ENCODE measurements at regions not wholly inside any gene's neighbourhood (a gene's known extent, or its start where the extent isn't known, plus 50 kb on each side); places are given as distances from the start of the nearest gene placed in this dataset.

DNA sequence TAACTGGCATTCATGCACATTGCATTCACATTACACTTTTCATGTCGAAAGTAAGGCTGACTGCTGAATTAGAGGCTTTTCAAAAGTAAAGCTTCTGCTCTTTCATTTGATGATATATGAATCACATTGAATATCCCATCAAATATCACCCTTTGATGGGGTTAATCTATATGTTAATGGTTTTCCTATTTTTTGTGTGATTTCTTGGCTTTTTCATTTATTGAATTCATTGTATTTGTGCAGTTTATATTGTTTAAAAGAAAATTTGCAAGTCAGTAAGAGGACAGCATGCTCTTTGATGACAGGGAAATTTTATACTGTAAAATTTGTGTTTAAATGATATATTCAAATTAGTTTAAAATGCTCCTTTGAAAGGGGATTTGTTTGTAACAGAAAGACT, 344.1 kb downstream of the PCDH10 start:
- Histone ChIP-seq H3K36me3 (ENCODE audit: control insufficient read depth in 2 of 2, extremely low read depth in 1 of 2, insufficient read depth in 2 of 2, low read length in 2 of 2) (no peaks in the 10 kb centered on the region), H3K9ac (replicated peaks; ENCODE audit: extremely low read depth, insufficient read depth, low read length) (no peak overlapping the region), H3K9me1 (replicated peaks; ENCODE audit: control insufficient read depth, extremely low read depth, insufficient read depth, low read length) (no peaks in the 10 kb centered on the region), H2AFZ (ENCODE audit: low read depth, low read length) (no peak overlapping the region), H3K9me3 (replicated peaks; ENCODE audit: control insufficient read depth, insufficient read depth, low read length) (no peaks in the 10 kb centered on the region), H4K20me1 (replicated peaks; ENCODE audit: control insufficient read depth, extremely low read depth, insufficient read depth, low read length) (no peaks in the 10 kb centered on the region), H3K4me3 (replicated peaks in 1 of 3; ENCODE audit: insufficient read depth in 1 of 3, low read depth in 1 of 3, low read length in 3 of 3) (no peak overlapping the region), H3K27me3 (ENCODE audit: control insufficient read depth in 2 of 2, insufficient read depth in 2 of 2, low read length in 2 of 2) (no peaks in the 10 kb centered on the region), H3K79me2 (ENCODE audit: control insufficient read depth, insufficient read depth, low read length) (no peaks in the 10 kb centered on the region), H3K4me1 (ENCODE audit: control insufficient read depth, extremely low read depth, insufficient read depth, low read length) (no peaks in the 10 kb centered on the region), H3K27ac (ENCODE audit: insufficient read depth, low read depth, low read length) (no peak overlapping the region), H3K4me2 (ENCODE audit: insufficient read depth, low read length) (no peak overlapping the region)
- TF ChIP-seq, protein P1, sequence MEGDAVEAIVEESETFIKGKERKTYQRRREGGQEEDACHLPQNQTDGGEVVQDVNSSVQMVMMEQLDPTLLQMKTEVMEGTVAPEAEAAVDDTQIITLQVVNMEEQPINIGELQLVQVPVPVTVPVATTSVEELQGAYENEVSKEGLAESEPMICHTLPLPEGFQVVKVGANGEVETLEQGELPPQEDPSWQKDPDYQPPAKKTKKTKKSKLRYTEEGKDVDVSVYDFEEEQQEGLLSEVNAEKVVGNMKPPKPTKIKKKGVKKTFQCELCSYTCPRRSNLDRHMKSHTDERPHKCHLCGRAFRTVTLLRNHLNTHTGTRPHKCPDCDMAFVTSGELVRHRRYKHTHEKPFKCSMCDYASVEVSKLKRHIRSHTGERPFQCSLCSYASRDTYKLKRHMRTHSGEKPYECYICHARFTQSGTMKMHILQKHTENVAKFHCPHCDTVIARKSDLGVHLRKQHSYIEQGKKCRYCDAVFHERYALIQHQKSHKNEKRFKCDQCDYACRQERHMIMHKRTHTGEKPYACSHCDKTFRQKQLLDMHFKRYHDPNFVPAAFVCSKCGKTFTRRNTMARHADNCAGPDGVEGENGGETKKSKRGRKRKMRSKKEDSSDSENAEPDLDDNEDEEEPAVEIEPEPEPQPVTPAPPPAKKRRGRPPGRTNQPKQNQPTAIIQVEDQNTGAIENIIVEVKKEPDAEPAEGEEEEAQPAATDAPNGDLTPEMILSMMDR (IDR thresholded peaks at IDR 0.05; ENCODE audit: extremely low read depth in 1 of 2, insufficient read depth in 1 of 2, low read depth in 1 of 2, low read length in 2 of 2): no peak
- TF ChIP-seq GATA2 (IDR thresholded peaks at IDR 0.05; ENCODE audit: insufficient read depth, insufficient read length, low read depth, low read length) (no peak), JUN (IDR thresholded peaks at IDR 0.05; ENCODE audit: borderline replicate concordance, insufficient read depth, insufficient read length, low read depth) (no peak), FOS (IDR thresholded peaks at IDR 0.05; ENCODE audit: borderline replicate concordance, insufficient read depth, low read length) (no peak), EZH2 (IDR thresholded peaks at IDR 0.05; ENCODE audit: borderline replicate concordance, low read depth, low read length, severe bottlenecking) (no peak), POLR2A (IDR thresholded peaks at IDR 0.05; ENCODE audit: low read depth, low read length) (no peak), MYC (IDR thresholded peaks at IDR 0.05; ENCODE audit: low read depth, low read length) (no peak), POLR2AphosphoS5 (IDR thresholded peaks at IDR 0.05; ENCODE audit: insufficient read depth, low read depth, low read length) (no peak)
- TF ChIP-seq, protein P2, sequence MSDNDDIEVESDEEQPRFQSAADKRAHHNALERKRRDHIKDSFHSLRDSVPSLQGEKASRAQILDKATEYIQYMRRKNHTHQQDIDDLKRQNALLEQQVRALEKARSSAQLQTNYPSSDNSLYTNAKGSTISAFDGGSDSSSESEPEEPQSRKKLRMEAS (IDR thresholded peaks at IDR 0.05; ENCODE audit: insufficient read depth, insufficient read length): no peak
- ChIA-PET CTCF (interaction anchor here (0.6 to 1.2 kb wide), 2 partner anchors 215 to 339 kb away, joined by 3 read pairs; no protein-coding TSS in a partner anchor), POLR2A (no interaction called here)
- FAIRE-seq (no peak), DNase-seq (ENCODE audit: low read depth, low spot score) (no peak)
- intact Hi-C loops (cut with micrococcal nuclease) (no loop called here), dilution Hi-C loops (cut with MboI; ENCODE audit: extremely low pct_ligation_motif_present, low sequenced_read_pairs) (no loop called here)
- no TSS peak for BruUV-seq (replicated peaks)
